ENCODE measurements at regions not wholly inside any gene's neighbourhood (a gene's known extent, or its start where the extent isn't known, plus 50 kb on each side); places are given as distances from the start of the nearest gene placed in this dataset.

DNA sequence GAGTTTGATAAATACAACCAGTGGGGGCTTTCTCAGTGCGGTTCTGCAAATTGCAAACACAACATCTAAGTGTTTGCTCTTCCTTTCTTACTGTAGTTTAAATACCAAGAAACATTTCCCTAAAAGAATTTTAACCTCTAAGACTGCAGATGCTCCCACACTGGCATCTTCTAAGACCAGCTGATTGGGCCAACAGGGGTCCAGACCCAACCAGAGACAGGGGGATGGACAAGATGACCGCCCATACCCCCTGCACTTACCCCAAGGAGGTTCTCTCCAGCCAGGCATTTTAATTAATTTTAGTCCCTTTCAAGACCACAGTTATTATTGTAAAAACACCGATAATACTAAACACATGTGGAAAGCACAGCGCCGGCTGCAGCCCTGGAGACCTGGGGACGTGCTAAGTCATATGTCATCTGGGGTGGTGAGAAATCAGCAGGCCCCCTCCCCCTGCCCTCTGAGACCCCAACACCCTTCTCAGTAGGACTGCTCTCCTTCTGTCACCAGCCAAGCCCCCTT lies 242.3 kb downstream of the SOX9 start:
- Histone ChIP-seq H2AFZ (no peak overlapping the region), H3K27ac (ENCODE audit: low read depth) (no peak overlapping the region), H3F3A (replicated peaks; ENCODE audit: low read depth) (no peaks in the 10 kb centered on the region), H4K20me1 (replicated peaks; ENCODE audit: insufficient read depth) (no peaks in the 10 kb centered on the region), H3K36me3 (ENCODE audit: insufficient read depth) (no peaks in the 10 kb centered on the region), H3K79me2 (replicated peaks; ENCODE audit: insufficient read depth) (no peaks in the 10 kb centered on the region), H3K4me2 (no peak overlapping the region), H3K4me3 (no peak overlapping the region), H3K9me2 (ENCODE audit: insufficient read depth) (no peaks in the 10 kb centered on the region), H3K4me1 (ENCODE audit: insufficient read depth) (no peaks in the 10 kb centered on the region), H3K27me3 (ENCODE audit: insufficient read depth) (no peaks in the 10 kb centered on the region)
- Mint-ChIP-seq H3K27ac (no peak overlapping the region), H3K27me3 (ENCODE audit: insufficient read depth, low read depth, poor library complexity) (peaks cover 8% of the 10 kb centered on the region), H3K4me1 (no peaks in the 10 kb centered on the region), H3K9me3 (no peaks in the 10 kb centered on the region; the same call in 2 of the 3 replicates), H3K4me3 (no peak overlapping the region), H3K36me3 (ENCODE audit: low read depth) (no peaks in the 10 kb centered on the region; the same call in 2 of the 3 replicates)
- ATAC-seq, result no peak
- TF ChIP-seq CREB1 (CRISPR knock-in tag; IDR thresholded peaks at IDR 0.05; ENCODE audit: low read depth), result no peak
- no peak for TF ChIP-seq ZNF114 (CRISPR knock-in tag; IDR thresholded peaks at IDR 0.05)
- no peak for TF ChIP-seq NANOG (IDR thresholded peaks at IDR 0.05; ENCODE audit: borderline replicate concordance)
- no peak for TF ChIP-seq JUNB (IDR thresholded peaks at IDR 0.05; ENCODE audit: unreplicated experiment)
- no peak for TF ChIP-seq EZH2 (IDR thresholded peaks at IDR 0.05; ENCODE audit: low read depth, unreplicated experiment)
- TF ChIP-seq, protein P1, sequence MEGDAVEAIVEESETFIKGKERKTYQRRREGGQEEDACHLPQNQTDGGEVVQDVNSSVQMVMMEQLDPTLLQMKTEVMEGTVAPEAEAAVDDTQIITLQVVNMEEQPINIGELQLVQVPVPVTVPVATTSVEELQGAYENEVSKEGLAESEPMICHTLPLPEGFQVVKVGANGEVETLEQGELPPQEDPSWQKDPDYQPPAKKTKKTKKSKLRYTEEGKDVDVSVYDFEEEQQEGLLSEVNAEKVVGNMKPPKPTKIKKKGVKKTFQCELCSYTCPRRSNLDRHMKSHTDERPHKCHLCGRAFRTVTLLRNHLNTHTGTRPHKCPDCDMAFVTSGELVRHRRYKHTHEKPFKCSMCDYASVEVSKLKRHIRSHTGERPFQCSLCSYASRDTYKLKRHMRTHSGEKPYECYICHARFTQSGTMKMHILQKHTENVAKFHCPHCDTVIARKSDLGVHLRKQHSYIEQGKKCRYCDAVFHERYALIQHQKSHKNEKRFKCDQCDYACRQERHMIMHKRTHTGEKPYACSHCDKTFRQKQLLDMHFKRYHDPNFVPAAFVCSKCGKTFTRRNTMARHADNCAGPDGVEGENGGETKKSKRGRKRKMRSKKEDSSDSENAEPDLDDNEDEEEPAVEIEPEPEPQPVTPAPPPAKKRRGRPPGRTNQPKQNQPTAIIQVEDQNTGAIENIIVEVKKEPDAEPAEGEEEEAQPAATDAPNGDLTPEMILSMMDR (conservative IDR thresholded peaks at IDR 0.05; ENCODE audit: low read depth in 2 of 2), result no peak
- TF ChIP-seq, protein P2, sequence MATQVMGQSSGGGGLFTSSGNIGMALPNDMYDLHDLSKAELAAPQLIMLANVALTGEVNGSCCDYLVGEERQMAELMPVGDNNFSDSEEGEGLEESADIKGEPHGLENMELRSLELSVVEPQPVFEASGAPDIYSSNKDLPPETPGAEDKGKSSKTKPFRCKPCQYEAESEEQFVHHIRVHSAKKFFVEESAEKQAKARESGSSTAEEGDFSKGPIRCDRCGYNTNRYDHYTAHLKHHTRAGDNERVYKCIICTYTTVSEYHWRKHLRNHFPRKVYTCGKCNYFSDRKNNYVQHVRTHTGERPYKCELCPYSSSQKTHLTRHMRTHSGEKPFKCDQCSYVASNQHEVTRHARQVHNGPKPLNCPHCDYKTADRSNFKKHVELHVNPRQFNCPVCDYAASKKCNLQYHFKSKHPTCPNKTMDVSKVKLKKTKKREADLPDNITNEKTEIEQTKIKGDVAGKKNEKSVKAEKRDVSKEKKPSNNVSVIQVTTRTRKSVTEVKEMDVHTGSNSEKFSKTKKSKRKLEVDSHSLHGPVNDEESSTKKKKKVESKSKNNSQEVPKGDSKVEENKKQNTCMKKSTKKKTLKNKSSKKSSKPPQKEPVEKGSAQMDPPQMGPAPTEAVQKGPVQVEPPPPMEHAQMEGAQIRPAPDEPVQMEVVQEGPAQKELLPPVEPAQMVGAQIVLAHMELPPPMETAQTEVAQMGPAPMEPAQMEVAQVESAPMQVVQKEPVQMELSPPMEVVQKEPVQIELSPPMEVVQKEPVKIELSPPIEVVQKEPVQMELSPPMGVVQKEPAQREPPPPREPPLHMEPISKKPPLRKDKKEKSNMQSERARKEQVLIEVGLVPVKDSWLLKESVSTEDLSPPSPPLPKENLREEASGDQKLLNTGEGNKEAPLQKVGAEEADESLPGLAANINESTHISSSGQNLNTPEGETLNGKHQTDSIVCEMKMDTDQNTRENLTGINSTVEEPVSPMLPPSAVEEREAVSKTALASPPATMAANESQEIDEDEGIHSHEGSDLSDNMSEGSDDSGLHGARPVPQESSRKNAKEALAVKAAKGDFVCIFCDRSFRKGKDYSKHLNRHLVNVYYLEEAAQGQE (IDR thresholded peaks at IDR 0.05; ENCODE audit: unreplicated experiment), result no peak
- TF ChIP-seq ZNF462 (CRISPR knock-in tag; IDR thresholded peaks at IDR 0.05), result no peak
- no peak for TF ChIP-seq POLR2AphosphoS5 (IDR thresholded peaks at IDR 0.05; ENCODE audit: low read depth)
- TF ChIP-seq EZH2phosphoT487 (IDR thresholded peaks at IDR 0.05; ENCODE audit: unreplicated experiment), result no peak
- no peak for TF ChIP-seq ZNF331 (CRISPR knock-in tag; IDR thresholded peaks at IDR 0.05; ENCODE audit: low read depth)
- TF ChIP-seq, protein P3, sequence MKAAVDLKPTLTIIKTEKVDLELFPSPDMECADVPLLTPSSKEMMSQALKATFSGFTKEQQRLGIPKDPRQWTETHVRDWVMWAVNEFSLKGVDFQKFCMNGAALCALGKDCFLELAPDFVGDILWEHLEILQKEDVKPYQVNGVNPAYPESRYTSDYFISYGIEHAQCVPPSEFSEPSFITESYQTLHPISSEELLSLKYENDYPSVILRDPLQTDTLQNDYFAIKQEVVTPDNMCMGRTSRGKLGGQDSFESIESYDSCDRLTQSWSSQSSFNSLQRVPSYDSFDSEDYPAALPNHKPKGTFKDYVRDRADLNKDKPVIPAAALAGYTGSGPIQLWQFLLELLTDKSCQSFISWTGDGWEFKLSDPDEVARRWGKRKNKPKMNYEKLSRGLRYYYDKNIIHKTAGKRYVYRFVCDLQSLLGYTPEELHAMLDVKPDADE (IDR thresholded peaks at IDR 0.05), result no peak
- TF ChIP-seq STAT1 (IDR thresholded peaks at IDR 0.05; ENCODE audit: unreplicated experiment), result no peak
- DNase-seq (ENCODE audit: low spot score), result no peak

Measured in GM23338 (cell line).